HUES6 (cell line): ENCODE measurements at regions not wholly inside any gene's neighbourhood (a gene's known extent, or its start where the extent isn't known, plus 50 kb on each side); places are given as distances from the start of the nearest gene placed in this dataset.
"Not testable (repeated sequence)": the region's sequence is repeated elsewhere in the genome, so short reads cannot be mapped to it uniquely, and the experiment has no call there.

Source experiments
- H3K27ac ChIP-seq: 2 replicates; pipeline ENCODE4 v1.7.0; 2013; ENCODE audit warnings: low read depth, mild to moderate bottlenecking, low read length, inconsistent platforms
- H3K27me3 ChIP-seq: 2 replicates; pipeline ENCODE4 v1.6.1; 2013; ENCODE audit warnings: low read length; ENCODE audit not compliant: control insufficient read depth, insufficient read depth
- H3K36me3 ChIP-seq: 2 replicates; pipeline ENCODE4 v1.6.1; 2013; ENCODE audit warnings: low read length; ENCODE audit not compliant: control insufficient read depth, insufficient read depth
- H3K4me1 ChIP-seq: 2 replicates; pipeline ENCODE4 v1.6.1; 2013; ENCODE audit warnings: low read length; ENCODE audit not compliant: control insufficient read depth, insufficient read depth
- H3K4me3 ChIP-seq: 2 replicates; pipeline ENCODE4 v1.5.1; 2013; ENCODE audit warnings: low read depth, low read length
- H3K9ac ChIP-seq: one replicate; pipeline ENCODE4 v1.6.1; 2013; ENCODE audit warnings: mild to moderate bottlenecking, low read length
- H3K9me3 ChIP-seq: 2 replicates; pipeline ENCODE4 v1.6.1; 2013; ENCODE audit warnings: low read depth, low read length; ENCODE audit not compliant: control insufficient read depth, insufficient read depth

GRCh38 chr1:47599777-47600176 is 161.9 kb downstream of the FOXD2 start:
- Histone ChIP-seq H3K36me3 (no peaks in the 10 kb centered on the region), H3K9me3 (peaks cover 20% of the 10 kb centered on the region), H3K9ac (no peak overlapping the region), H3K27me3 (peaks cover 9% of the 10 kb centered on the region), H3K4me1 (no peaks in the 10 kb centered on the region), H3K27ac (no peak overlapping the region), H3K4me3 (no peak overlapping the region)

GRCh38 chr1:47602491-47602890 is 164.6 kb downstream of the FOXD2 start:
- H3K27me3 ChIP-seq, H3K9ac ChIP-seq, H3K27ac ChIP-seq, H3K4me1 ChIP-seq, H3K4me3 ChIP-seq, H3K36me3 ChIP-seq: not testable (repeated sequence)
- H3K9me3 ChIP-seq: peaks cover 25% of the 10 kb centered on the region

- H3K9me3 ChIP-seq: peaks cover 41% of the 10 kb centered on the region
- H3K4me1 ChIP-seq, H3K27me3 ChIP-seq, H3K4me3 ChIP-seq, H3K9ac ChIP-seq, H3K36me3 ChIP-seq, H3K27ac ChIP-seq: not testable (repeated sequence)
Measured at GRCh38 chr1:47604869-47605268, 167.0 kb downstream of the FOXD2 start.

- H3K9ac ChIP-seq: no peak overlapping the region
- H3K4me1 ChIP-seq: no peaks in the 10 kb centered on the region
- no peak overlapping the region for H3K27ac ChIP-seq
- peaks cover 21% of the 10 kb centered on the region for H3K9me3 ChIP-seq
- H3K4me3 ChIP-seq: no peak overlapping the region
- no peaks in the 10 kb centered on the region for H3K36me3 ChIP-seq
- no peaks in the 10 kb centered on the region for H3K27me3 ChIP-seq
Measured at GRCh38 chr1:47608296-47608875, 170.5 kb downstream of the FOXD2 start.

- Histone ChIP-seq H3K9ac (no peak overlapping the region), H3K36me3 (no peaks in the 10 kb centered on the region), H3K9me3 (peaks cover 18% of the 10 kb centered on the region), H3K27ac (no peak overlapping the region), H3K27me3 (no peaks in the 10 kb centered on the region), H3K4me3 (no peak overlapping the region), H3K4me1 (no peaks in the 10 kb centered on the region)
Measured at GRCh38 chr1:47611992-47612391, 174.1 kb downstream of the FOXD2 start.

- H3K9me3 ChIP-seq: peaks cover 13% of the 10 kb centered on the region
- no peaks in the 10 kb centered on the region for H3K27me3 ChIP-seq
- H3K4me1 ChIP-seq: no peaks in the 10 kb centered on the region
- no peaks in the 10 kb centered on the region for H3K36me3 ChIP-seq
- H3K9ac ChIP-seq: no peak overlapping the region
- no peak overlapping the region for H3K27ac ChIP-seq
- H3K4me3 ChIP-seq: no peak overlapping the region
Measured at GRCh38 chr1:47612819-47613218, 175.0 kb downstream of the FOXD2 start.

GRCh38 chr1:47616036-47616435 is 178.2 kb downstream of the FOXD2 start:
- H3K4me1 ChIP-seq: no peaks in the 10 kb centered on the region
- H3K4me3 ChIP-seq: no peak overlapping the region
- H3K36me3 ChIP-seq: no peaks in the 10 kb centered on the region
- H3K27ac ChIP-seq: no peak overlapping the region
- H3K9ac ChIP-seq: no peak overlapping the region
- H3K27me3 ChIP-seq: peaks cover 7% of the 10 kb centered on the region
- H3K9me3 ChIP-seq: no peaks in the 10 kb centered on the region

- peaks cover 9% of the 10 kb centered on the region for H3K27me3 ChIP-seq
- no peak overlapping the region for H3K27ac ChIP-seq
- H3K4me3 ChIP-seq: no peak overlapping the region
- no peaks in the 10 kb centered on the region for H3K4me1 ChIP-seq
- H3K9me3 ChIP-seq: no peaks in the 10 kb centered on the region
- no peak overlapping the region for H3K9ac ChIP-seq
- no peaks in the 10 kb centered on the region for H3K36me3 ChIP-seq
Measured at GRCh38 chr1:47616906-47617305, 179.1 kb downstream of the FOXD2 start.

GRCh38 chr1:47617381-47618221 is 179.8 kb downstream of the FOXD2 start:
- Histone ChIP-seq H3K36me3 (no peaks in the 10 kb centered on the region), H3K27ac (no peak overlapping the region), H3K27me3 (peaks cover 9% of the 10 kb centered on the region), H3K9me3 (no peaks in the 10 kb centered on the region), H3K9ac (no peak overlapping the region), H3K4me3 (no peak overlapping the region), H3K4me1 (no peaks in the 10 kb centered on the region)

- H3K27ac ChIP-seq: no peak overlapping the region
- no peaks in the 10 kb centered on the region for H3K9me3 ChIP-seq
- no peaks in the 10 kb centered on the region for H3K36me3 ChIP-seq
- H3K9ac ChIP-seq: no peak overlapping the region
- no peak overlapping the region for H3K4me3 ChIP-seq
- peaks cover 9% of the 10 kb centered on the region for H3K27me3 ChIP-seq
- H3K4me1 ChIP-seq: no peaks in the 10 kb centered on the region
Measured at GRCh38 chr1:47618222-47618720, 180.4 kb downstream of the FOXD2 start.

GRCh38 chr1:47618830-47619229 is 181.0 kb downstream of the FOXD2 start:
- Histone ChIP-seq H3K27ac (no peak overlapping the region), H3K27me3 (peaks cover 9% of the 10 kb centered on the region), H3K4me3 (no peak overlapping the region), H3K36me3 (no peaks in the 10 kb centered on the region), H3K9me3 (no peaks in the 10 kb centered on the region), H3K9ac (no peak overlapping the region), H3K4me1 (no peaks in the 10 kb centered on the region)
